K562 (cell line): ENCODE measurements at regions not wholly inside any gene's neighbourhood (a gene's known extent, or its start where the extent isn't known, plus 50 kb on each side); places are given as distances from the start of the nearest gene placed in this dataset.

Source experiments
- ATAC-seq: fragments of 200-7000 bp; cut with Tn5 transposase; 3 replicates; pipeline ENCODE4 v1.9.1; 2020; ENCODE audit warnings: moderate library complexity
- BruUV-seq: library from RNA; stranded (reverse); fragments of 400-500 nt; replicated peaks from 2 replicates; lab custom pipeline; 2021; lab: Mats Ljungman, UMichigan
- CTCF ChIA-PET: fragments of 300-600 bp; formaldehyde crosslinking; extraction: SDS; loops from one replicate; lab custom pipeline; 2021; ENCODE audit warnings: low intra/inter-chr PET ratio; lab: Yijun Ruan, JAX
- POLR2A ChIA-PET: fragments of 300-600, 350-650 bp; sonication (Branson Sonifier 250); formaldehyde crosslinking; extraction: SDS; loops from one replicate; lab custom pipeline; 2021; ENCODE audit warnings: antibody characterized with exemption, inconsistent platforms; lab: Yijun Ruan, JAX
- DNase-seq, 4 experiments: peaks; one replicate each; pipeline versions ENCODE4 v3.0.0 to v3.0.0-alpha.2; 2011 to 2018; ENCODE audit warnings: low spot score in 3 of 4, mixed read lengths in 3 of 4; ENCODE audit errors: extremely low read depth in 1 of 4
- FAIRE-seq: peaks from 2 replicates; lab custom pipeline; 2011; peaks lifted over from hg19 to GRCh38; lab: Jason Lieb, UNC
- H2AFZ ChIP-seq: 2 replicates; pipeline ENCODE4 v1.6.0; 2011; ENCODE audit warnings: low read depth, low read length, control low read depth, inconsistent platforms
- H3K27ac ChIP-seq: fragments of 200-600 bp; 3 replicates; pipeline ENCODE4 v1.8.0; 2011; ENCODE audit warnings: low read depth, mild to moderate bottlenecking, control low read depth, inconsistent platforms, low read length, moderate library complexity, mixed read lengths; ENCODE audit errors: extremely low read depth
- H3K27me3 ChIP-seq, 2 experiments: fragments of 300-600 bp in 1 of 2; 2 replicates in 1 of 2; 3 replicates in 1 of 2; pipeline versions ENCODE4 v1.6.0 to v1.8.0; 2011; ENCODE audit warnings: inconsistent platforms in 2 of 2, low read length in 2 of 2, mild to moderate bottlenecking in 1 of 2, mixed read lengths in 1 of 2, moderate library complexity in 1 of 2; ENCODE audit not compliant: control insufficient read depth in 2 of 2, insufficient read depth in 2 of 2
- H3K36me3 ChIP-seq: fragments of 300-600 bp; 3 replicates; pipeline ENCODE4 v1.8.0; 2011; ENCODE audit warnings: mild to moderate bottlenecking, low read length, inconsistent platforms; ENCODE audit not compliant: control insufficient read depth, insufficient read depth
- H3K4me1 ChIP-seq, 2 experiments: fragments of 200-600 bp in 1 of 2; replicated peaks in 1 of 2; 2 replicates in 1 of 2; 3 replicates in 1 of 2; pipeline versions ENCODE4 v1.5.1 to v1.8.0; 2011; ENCODE audit warnings: inconsistent platforms in 2 of 2, low read length in 2 of 2, mild to moderate bottlenecking in 1 of 2, mixed read lengths in 1 of 2, moderate library complexity in 1 of 2; ENCODE audit not compliant: control insufficient read depth in 2 of 2, insufficient read depth in 2 of 2
- H3K4me2 ChIP-seq: 2 replicates; pipeline ENCODE4 v1.6.1; 2011; ENCODE audit warnings: low read length, control low read depth, inconsistent platforms, mixed read lengths; ENCODE audit not compliant: insufficient read depth
- H3K4me3 ChIP-seq: fragments of 200-600 bp; sonication (generic), shearing (Covaris generic); 2 replicates; pipeline ENCODE4 v1.5.1; 2016; ENCODE audit warnings: control low read depth, inconsistent platforms
- H3K79me2 ChIP-seq: fragments of 200-600 bp; 3 replicates; pipeline ENCODE4 v1.8.0; 2011; ENCODE audit warnings: low read length, inconsistent platforms; ENCODE audit not compliant: control insufficient read depth, insufficient read depth
- H3K9ac ChIP-seq, 2 experiments: 2 replicates each; pipeline versions ENCODE4 v1.6.0 to v1.6.1; 2011; ENCODE audit warnings: low read depth in 2 of 2, low read length in 2 of 2, control low read depth in 1 of 2, inconsistent platforms in 1 of 2, mild to moderate bottlenecking in 1 of 2, mixed read lengths in 1 of 2; ENCODE audit not compliant: insufficient read depth in 1 of 2
- H3K9me1 ChIP-seq: one replicate; pipeline ENCODE4 v1.6.0; 2011; ENCODE audit warnings: inconsistent platforms, mild to moderate bottlenecking, low read length, moderate library complexity; ENCODE audit not compliant: control insufficient read depth, insufficient read depth
- H3K9me3 ChIP-seq: replicated peaks from 2 replicates; pipeline ENCODE4 v1.5.1; 2011; ENCODE audit warnings: low read depth, low read length, inconsistent platforms; ENCODE audit not compliant: control insufficient read depth, insufficient read depth
- H4K20me1 ChIP-seq: replicated peaks from 2 replicates; pipeline ENCODE4 v1.6.1; 2011; ENCODE audit warnings: low read length, inconsistent platforms, mixed read lengths; ENCODE audit not compliant: control insufficient read depth, insufficient read depth
- CREM ChIP-seq: IDR thresholded peaks from 2 replicates; pipeline ENCODE4 v1.6.1; 2014; ENCODE audit warnings: antibody characterized with exemption, low read depth
- FOXK1 ChIP-seq: sonication (generic); formaldehyde crosslinking; IDR thresholded peaks from 2 replicates; pipeline ENCODE4 v1.8.0; 2022; ENCODE audit warnings: missing genetic modification reagents, mild to moderate bottlenecking, borderline replicate concordance
- HDAC2 ChIP-seq: fragments of 450-650 bp; IDR thresholded peaks from 2 replicates; pipeline ENCODE4 v1.6.1; 2016; ENCODE audit warnings: mild to moderate bottlenecking
- RFX7 ChIP-seq: fragments of 250-450 bp; sonication (Bioruptor Pico); IDR thresholded peaks from 2 replicates; pipeline ENCODE4 v1.5.1; 2021; ENCODE audit warnings: mild to moderate bottlenecking
- SNRNP70 ChIP-seq: fragments of 200-400 bp; formaldehyde crosslinking; optimal IDR thresholded peaks from 2 replicates; pipeline ENCODE3; 2017; ENCODE audit warnings: low read depth, low read length
- ZNF146 ChIP-seq: IDR thresholded peaks from one replicate; pipeline ENCODE4 v1.6.1; 2018; ENCODE audit warnings: missing compliant biosample characterization; ENCODE audit not compliant: unreplicated experiment
- WGBS: fragments of 100-300 bp; shearing (Covaris generic); methylation state at CpG from one replicate; pipeline ENCODE4 v1.1.6; 2016; ENCODE audit warnings: low coverage, mixed read lengths; ENCODE audit not compliant: insufficient coverage; ENCODE audit errors: missing lambda C conversion rate; 5-methylcytosine and 5-hydroxymethylcytosine counted together
- in situ Hi-C: fragments of 300-500 bp; cut with MboI; formaldehyde crosslinking; loops from 4 replicates; pipeline ENCODE4 v1.15.0; 2018; ENCODE audit warnings: inconsistent platforms, mixed read lengths
- intact Hi-C: fragments of 100-400 bp; cut with micrococcal nuclease; formaldehyde crosslinking; loops from 2 replicates; pipeline ENCODE4 v1.14.2; 2022
- TF ChIP-seq, protein P1 (sequence below): fragments of 250-450 bp; sonication (Bioruptor Pico); IDR thresholded peaks from 2 replicates; pipeline ENCODE4 v1.8.0; 2021; ENCODE audit warnings: moderate library complexity, mild to moderate bottlenecking, inconsistent platforms

- Histone ChIP-seq H3K9me3 (no peaks in the 10 kb centered on the region), H4K20me1 (no peaks in the 10 kb centered on the region), H2AFZ (no peak overlapping the region), H3K4me2 (no peak overlapping the region), H3K36me3 (no peaks in the 10 kb centered on the region), H3K9me1 (no peaks in the 10 kb centered on the region), H3K27ac (no peak overlapping the region), H3K79me2 (no peaks in the 10 kb centered on the region), H3K4me3 (no peak overlapping the region), H3K4me1 (no peaks in the 10 kb centered on the region), H3K9ac (no peak overlapping the region), H3K27me3 (no peaks in the 10 kb centered on the region)
- FAIRE-seq: no peak
- BruUV-seq: no TSS peak
- intact Hi-C loops: no loop called here
- DNase-seq: no peak
- POLR2A ChIA-PET: no interaction called here
- in situ Hi-C loops: no loop called here
- no peak for ATAC-seq
- TF ChIP-seq ZNF146 (CRISPR knock-in tag): no peak
- no peak for TF ChIP-seq SNRNP70
- no peak for TF ChIP-seq FOXK1 (CRISPR knock-in tag)
- TF ChIP-seq HDAC2: no peak
- TF ChIP-seq CREM: no peak
- TF ChIP-seq RFX7 (CRISPR knock-in tag): no peak
- TF ChIP-seq, protein P1, sequence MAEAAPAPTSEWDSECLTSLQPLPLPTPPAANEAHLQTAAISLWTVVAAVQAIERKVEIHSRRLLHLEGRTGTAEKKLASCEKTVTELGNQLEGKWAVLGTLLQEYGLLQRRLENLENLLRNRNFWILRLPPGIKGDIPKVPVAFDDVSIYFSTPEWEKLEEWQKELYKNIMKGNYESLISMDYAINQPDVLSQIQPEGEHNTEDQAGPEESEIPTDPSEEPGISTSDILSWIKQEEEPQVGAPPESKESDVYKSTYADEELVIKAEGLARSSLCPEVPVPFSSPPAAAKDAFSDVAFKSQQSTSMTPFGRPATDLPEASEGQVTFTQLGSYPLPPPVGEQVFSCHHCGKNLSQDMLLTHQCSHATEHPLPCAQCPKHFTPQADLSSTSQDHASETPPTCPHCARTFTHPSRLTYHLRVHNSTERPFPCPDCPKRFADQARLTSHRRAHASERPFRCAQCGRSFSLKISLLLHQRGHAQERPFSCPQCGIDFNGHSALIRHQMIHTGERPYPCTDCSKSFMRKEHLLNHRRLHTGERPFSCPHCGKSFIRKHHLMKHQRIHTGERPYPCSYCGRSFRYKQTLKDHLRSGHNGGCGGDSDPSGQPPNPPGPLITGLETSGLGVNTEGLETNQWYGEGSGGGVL: no peak
- WGBS: 0% methylated on average over 3 of the region's 3 CpGs
- CTCF ChIA-PET: no interaction called here
Observed at GRCh38 chr18:72993250-72993649, 125.5 kb upstream of the NETO1 start.
